Esophagus squamous epithelium (tissue), 5 donors: ENCODE measurements at regions not wholly inside any gene's neighbourhood (a gene's known extent, or its start where the extent isn't known, plus 50 kb on each side); places are given as distances from the start of the nearest gene placed in this dataset.

Experiments
- DNase-seq: peaks from one replicate; lab custom pipeline; 2025; lab: John Stamatoyannopoulos, UW
- H3K27ac ChIP-seq, 4 donors: fragments of 200-600 bp; sonication (generic); one replicate each; pipeline ENCODE4 v1.5.1; 2016 to 2019; ENCODE audit warnings: mild to moderate bottlenecking in 1 of 4
- H3K27me3 ChIP-seq, 4 donors: fragments of 200-600 bp; sonication (generic); 1 replicate in 3 of 4; 2 replicates in 1 of 4; pipeline versions ENCODE4 v1.5.1 to v1.6.0; 2017 to 2021; ENCODE audit warnings: antibody characterized with exemption in 1 of 4
- H3K36me3 ChIP-seq, 3 donors: fragments of 200-600 bp; sonication (generic); one replicate each; pipeline ENCODE4 v1.5.1; 2016 to 2019
- H3K4me1 ChIP-seq, 3 donors: fragments of 200-600 bp; sonication (generic); one replicate each; pipeline ENCODE4 v1.5.1; 2017 to 2019
- H3K4me3 ChIP-seq, 4 donors: fragments of 200-600 bp; sonication (generic); 1 replicate in 3 of 4; 2 replicates in 1 of 4; pipeline ENCODE4 v1.5.1; 2016 to 2019; ENCODE audit warnings: mild to moderate bottlenecking in 2 of 4, moderate library complexity in 1 of 4
- H3K9me3 ChIP-seq, 3 donors: fragments of 200-600 bp; sonication (generic); one replicate each; pipeline ENCODE4 v1.5.1; 2016 to 2019
- POLR2A ChIP-seq, 4 donors: fragments of 450-650 bp; IDR thresholded peaks; one replicate each; pipeline ENCODE4 v1.6.1; 2017; ENCODE audit warnings: antibody characterized with exemption in 4 of 4, mild to moderate bottlenecking in 4 of 4, moderate library complexity in 3 of 4
- WGBS, 2 donors: methylation state at CpG; one replicate each; pipeline ENCODE4 v1.1.5; 2018; 5-methylcytosine and 5-hydroxymethylcytosine counted together
- intact Hi-C: fragments of 100-400 bp; cut with DNase I; formaldehyde crosslinking; loops from one replicate; pipeline ENCODE4 v1.15.0; 2022
- TF ChIP-seq, protein P1 (sequence below), 6 experiments: fragments of 450-650 bp in 4 of 6; fragments of 200-600 bp in 2 of 6; sonication (generic) in 2 of 6; IDR thresholded peaks; one replicate each; pipeline ENCODE4 v1.5.1; 2016 to 2019; ENCODE audit warnings: antibody characterized with exemption in 6 of 6, mild to moderate bottlenecking in 4 of 6, moderate library complexity in 4 of 6
- donor health status: DM: yes; HTN: yes; CAD: no.

DNA sequence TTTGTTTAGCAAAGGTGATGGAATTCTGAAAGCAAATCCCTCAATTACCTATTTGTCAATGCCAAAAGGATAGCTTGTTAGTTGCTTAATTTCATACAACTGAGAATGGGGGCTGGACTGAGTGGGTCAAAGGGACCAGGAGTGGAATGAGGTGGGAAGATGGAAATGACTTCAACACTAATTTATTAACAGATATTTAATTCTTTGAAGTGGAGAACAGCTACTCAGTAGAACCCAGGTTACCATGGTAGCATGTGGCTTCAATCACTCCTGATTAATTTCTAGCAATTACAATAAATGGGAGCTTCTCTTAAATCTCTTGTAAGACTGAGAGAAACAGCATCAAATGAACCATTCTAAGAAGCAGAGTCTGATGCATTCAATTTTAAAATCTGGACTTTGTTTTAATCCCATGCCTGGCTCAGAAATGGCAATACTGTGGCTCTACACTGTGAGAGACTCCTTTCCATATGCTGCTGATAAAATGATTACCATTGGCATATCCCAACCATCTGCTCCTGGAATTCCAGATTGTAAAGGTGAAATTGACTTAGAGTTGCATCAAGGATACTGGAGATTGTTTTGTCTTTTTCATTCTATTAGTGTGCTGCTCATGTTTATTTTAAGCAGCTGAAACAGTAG, 607.8 kb downstream of the SNAPC1 start:
- TF ChIP-seq, protein P1, sequence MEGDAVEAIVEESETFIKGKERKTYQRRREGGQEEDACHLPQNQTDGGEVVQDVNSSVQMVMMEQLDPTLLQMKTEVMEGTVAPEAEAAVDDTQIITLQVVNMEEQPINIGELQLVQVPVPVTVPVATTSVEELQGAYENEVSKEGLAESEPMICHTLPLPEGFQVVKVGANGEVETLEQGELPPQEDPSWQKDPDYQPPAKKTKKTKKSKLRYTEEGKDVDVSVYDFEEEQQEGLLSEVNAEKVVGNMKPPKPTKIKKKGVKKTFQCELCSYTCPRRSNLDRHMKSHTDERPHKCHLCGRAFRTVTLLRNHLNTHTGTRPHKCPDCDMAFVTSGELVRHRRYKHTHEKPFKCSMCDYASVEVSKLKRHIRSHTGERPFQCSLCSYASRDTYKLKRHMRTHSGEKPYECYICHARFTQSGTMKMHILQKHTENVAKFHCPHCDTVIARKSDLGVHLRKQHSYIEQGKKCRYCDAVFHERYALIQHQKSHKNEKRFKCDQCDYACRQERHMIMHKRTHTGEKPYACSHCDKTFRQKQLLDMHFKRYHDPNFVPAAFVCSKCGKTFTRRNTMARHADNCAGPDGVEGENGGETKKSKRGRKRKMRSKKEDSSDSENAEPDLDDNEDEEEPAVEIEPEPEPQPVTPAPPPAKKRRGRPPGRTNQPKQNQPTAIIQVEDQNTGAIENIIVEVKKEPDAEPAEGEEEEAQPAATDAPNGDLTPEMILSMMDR (IDR thresholded peaks at IDR 0.05): no peak
- no peak for TF ChIP-seq POLR2A (IDR thresholded peaks at IDR 0.05)
- no peak for DNase-seq
- Histone ChIP-seq H3K27me3 (peaks cover 0 to 5% (median 0%) of the 10 kb centered on the region in 4 donors), H3K36me3 (no peaks in the 10 kb centered on the region), H3K27ac (no peak overlapping the region), H3K9me3 (no peaks in the 10 kb centered on the region), H3K4me3 (no peak overlapping the region), H3K4me1 (peaks cover 0 to 7% (median 0%) of the 10 kb centered on the region in 3 donors)
- intact Hi-C loops: no loop called here

DNA sequence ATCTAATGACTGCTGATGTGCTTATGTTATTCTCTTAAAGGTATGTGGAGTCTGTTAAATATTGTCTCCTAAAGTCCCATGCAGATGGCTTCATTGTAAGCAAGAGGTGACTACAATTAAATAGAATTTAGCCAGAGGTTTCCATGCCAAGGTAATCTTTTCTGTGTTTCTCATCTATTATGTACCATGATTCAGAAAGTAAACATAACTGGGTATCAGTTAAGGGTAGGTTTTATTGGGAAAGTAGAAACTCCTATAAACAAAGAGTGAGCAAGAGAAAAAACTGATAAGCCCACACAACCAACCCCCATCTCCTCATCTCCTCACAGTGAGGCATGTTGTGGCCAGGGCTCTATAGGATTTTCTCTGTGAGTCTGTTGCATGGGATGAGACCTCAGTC, 611.7 kb downstream of the SNAPC1 start:
- intact Hi-C loops: no loop called here
- H3K27ac ChIP-seq: no peak overlapping the region
- peaks cover 0 to 5% (median 0%) of the 10 kb centered on the region in 4 donors for H3K27me3 ChIP-seq
- H3K36me3 ChIP-seq: no peaks in the 10 kb centered on the region
- no peak for DNase-seq
- H3K4me3 ChIP-seq: no peak overlapping the region
- no peak for TF ChIP-seq POLR2A (IDR thresholded peaks at IDR 0.05)
- TF ChIP-seq, protein P1 (IDR thresholded peaks at IDR 0.05): no peak
- no peaks in the 10 kb centered on the region for H3K9me3 ChIP-seq
- no peaks in the 10 kb centered on the region for H3K4me1 ChIP-seq

DNA sequence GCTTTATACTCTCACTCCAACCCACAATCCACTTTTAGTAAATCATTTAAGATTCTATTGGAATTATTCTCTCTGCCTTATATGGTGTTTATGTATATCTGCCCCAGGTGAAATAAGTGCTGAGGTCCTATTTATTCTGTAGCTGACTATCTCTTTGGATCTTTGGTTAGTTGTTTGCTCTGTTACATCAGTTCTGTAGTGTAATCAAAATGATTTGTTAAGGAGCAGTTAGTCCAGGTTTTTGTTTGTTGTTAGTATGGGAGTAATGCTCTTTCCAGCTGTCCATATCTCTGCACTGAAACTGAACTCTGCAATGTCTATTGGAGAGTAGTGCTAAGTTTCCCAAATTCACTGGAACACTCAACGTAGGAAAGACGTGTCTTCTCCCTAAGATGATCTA, 615.8 kb downstream of the SNAPC1 start:
- TF ChIP-seq, protein P1 (IDR thresholded peaks at IDR 0.05): no peak
- no peak for TF ChIP-seq POLR2A (IDR thresholded peaks at IDR 0.05)
- Histone ChIP-seq H3K9me3 (no peaks in the 10 kb centered on the region), H3K27me3 (no peaks in the 10 kb centered on the region), H3K4me1 (no peaks in the 10 kb centered on the region), H3K36me3 (no peaks in the 10 kb centered on the region), H3K27ac (no peak overlapping the region), H3K4me3 (no peak overlapping the region)
- WGBS, 2 donors: 88 to 94% methylated on average over 2 of the region's 2 CpGs
- intact Hi-C loops: no loop called here
- no peak for DNase-seq

DNA sequence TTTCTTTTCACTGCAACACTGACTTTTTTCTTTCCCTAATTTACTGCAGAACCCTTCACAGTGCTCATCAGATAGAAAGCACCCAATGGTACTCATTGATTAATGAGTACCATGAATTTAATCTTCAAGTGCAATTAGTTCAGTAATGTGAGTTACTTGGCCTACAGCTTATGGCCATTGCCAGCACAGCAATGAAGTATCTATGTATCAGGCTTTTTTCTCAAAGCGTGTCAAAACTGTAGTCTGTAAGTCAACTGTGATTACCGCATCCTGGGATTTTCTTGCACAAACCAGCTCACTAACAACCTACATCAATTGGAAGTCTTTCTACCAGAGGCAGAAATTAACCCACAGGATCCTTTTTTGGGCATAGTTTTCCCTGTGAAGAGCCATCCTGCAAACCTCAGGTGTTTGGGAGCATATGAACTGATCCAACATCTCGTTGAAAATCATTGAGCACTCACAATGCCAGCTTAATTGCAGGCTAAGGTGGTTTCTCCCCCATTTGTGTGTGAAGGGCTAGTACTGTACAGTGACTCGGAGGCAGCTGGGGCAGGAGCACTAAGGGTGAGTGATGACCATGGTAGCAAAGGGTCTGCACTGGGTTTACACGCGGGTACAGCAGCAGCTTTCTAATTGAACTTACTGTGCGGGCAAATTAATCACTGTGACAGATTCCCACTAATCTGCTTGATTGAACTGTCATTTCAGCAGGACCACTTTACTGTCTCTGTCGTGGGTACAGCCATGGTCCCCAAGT, 619.3 kb downstream of the SNAPC1 start:
- H3K36me3 ChIP-seq: no peaks in the 10 kb centered on the region
- H3K27me3 ChIP-seq: no peaks in the 10 kb centered on the region
- H3K4me3 ChIP-seq: no peak overlapping the region
- DNase-seq: no peak
- no peaks in the 10 kb centered on the region for H3K4me1 ChIP-seq
- WGBS, 2 donors: 61 to 64% methylated on average over 8 of the region's 8 CpGs
- H3K27ac ChIP-seq: no peak overlapping the region
- TF ChIP-seq, protein P1 (IDR thresholded peaks at IDR 0.05): no peak
- TF ChIP-seq POLR2A (IDR thresholded peaks at IDR 0.05): no peak
- no peaks in the 10 kb centered on the region for H3K9me3 ChIP-seq
- intact Hi-C loops: no loop called here

DNA sequence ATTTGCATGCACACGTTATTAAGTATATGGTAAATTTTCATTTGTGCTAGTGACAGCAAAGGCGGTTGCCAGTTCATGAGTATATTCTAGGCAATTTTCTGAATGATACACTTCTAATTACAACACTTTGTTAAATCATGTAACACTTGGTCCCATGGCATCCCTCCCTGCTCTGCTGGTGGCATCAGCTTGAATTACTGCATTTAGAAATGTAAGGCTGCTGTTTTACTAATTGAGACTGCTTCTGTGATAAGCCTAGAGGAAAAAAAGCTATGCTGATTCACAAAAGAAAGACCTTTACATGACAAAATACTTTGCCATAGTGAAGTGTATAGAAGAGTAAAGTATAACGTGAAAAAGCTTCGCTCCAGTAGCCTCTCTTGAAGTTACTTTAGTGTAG, 636.1 kb downstream of the KCNH5 start:
- no peaks in the 10 kb centered on the region for H3K36me3 ChIP-seq
- H3K27me3 ChIP-seq: no peaks in the 10 kb centered on the region
- H3K4me1 ChIP-seq: no peaks in the 10 kb centered on the region
- H3K27ac ChIP-seq: no peak overlapping the region
- intact Hi-C loops: no loop called here
- no peak for DNase-seq
- WGBS, 2 donors: 67 to 77% methylated on average over 4 of the region's 4 CpGs
- H3K4me3 ChIP-seq: no peak overlapping the region
- H3K9me3 ChIP-seq: no peaks in the 10 kb centered on the region
- TF ChIP-seq POLR2A (IDR thresholded peaks at IDR 0.05): no peak
- TF ChIP-seq, protein P1 (IDR thresholded peaks at IDR 0.05): no peak
